Natural killer cell (primary cell): ENCODE measurements at regions not wholly inside any gene's neighbourhood (a gene's known extent, or its start where the extent isn't known, plus 50 kb on each side); places are given as distances from the start of the nearest gene placed in this dataset.

ENCODE experiments used
- ATAC-seq, 3 donors: fragments of 150-1000 bp in 2 of 3; fragments of 200-7000 bp in 1 of 3; cut with Tn5 transposase; 1 replicate in 1 of 3; 2 replicates in 2 of 3; pipeline ENCODE4 v1.10.0; 2021; ENCODE audit warnings: mild to moderate bottlenecking in 2 of 3, moderate library complexity in 2 of 3
- DNase-seq, 2 donors: peaks; one replicate each; pipeline versions ENCODE4 v3.0.0 to v3.0.0-alpha.2; 2013 to 2021; ENCODE audit warnings: mixed read lengths in 1 of 2
- H3K27ac ChIP-seq: one replicate; pipeline ENCODE4 v1.5.1; 2013; ENCODE audit warnings: mild to moderate bottlenecking, low read length
- H3K27me3 ChIP-seq: one replicate; pipeline ENCODE4 v1.6.1; 2013; ENCODE audit warnings: low read length; ENCODE audit not compliant: control insufficient read depth, insufficient read depth
- H3K36me3 ChIP-seq: one replicate; pipeline ENCODE4 v1.6.1; 2013; ENCODE audit warnings: low read length; ENCODE audit not compliant: control insufficient read depth, insufficient read depth
- H3K4me1 ChIP-seq: one replicate; pipeline ENCODE4 v1.6.1; 2013; ENCODE audit warnings: low read length; ENCODE audit not compliant: control insufficient read depth, insufficient read depth
- H3K4me3 ChIP-seq: one replicate; pipeline ENCODE4 v1.5.1; 2013; ENCODE audit warnings: low read length
- H3K9me3 ChIP-seq: one replicate; pipeline ENCODE4 v1.6.1; 2013; ENCODE audit warnings: low read length; ENCODE audit not compliant: control insufficient read depth, insufficient read depth
- H3K27ac Mint-ChIP-seq, 2 donors: one replicate each; pipeline ENCODE4 v1.8.0; 2022; ENCODE audit warnings: mild to moderate bottlenecking in 2 of 2, mixed read lengths in 2 of 2, moderate library complexity in 1 of 2
- H3K27me3 Mint-ChIP-seq, 2 donors: one replicate each; pipeline ENCODE4 v1.8.0; 2022; ENCODE audit warnings: low read depth in 2 of 2, mixed read lengths in 2 of 2
- H3K36me3 Mint-ChIP-seq: one replicate; pipeline ENCODE4 v1.8.0; 2022; ENCODE audit warnings: mixed read lengths
- H3K4me1 Mint-ChIP-seq, 2 donors: one replicate each; pipeline ENCODE4 v1.8.0; 2022; ENCODE audit warnings: mixed read lengths in 2 of 2
- H3K4me3 Mint-ChIP-seq: one replicate; pipeline ENCODE4 v1.8.0; 2022; ENCODE audit warnings: mild to moderate bottlenecking, moderate library complexity, mixed read lengths
- H3K9me3 Mint-ChIP-seq, 2 donors: one replicate each; pipeline ENCODE4 v1.8.0; 2022; ENCODE audit warnings: mixed read lengths in 2 of 2
- WGBS: methylation state at CpG from one replicate; pipeline ENCODE4 v1.1.7; 2013; ENCODE audit warnings: missing lambda C conversion rate; ENCODE audit not compliant: insufficient coverage; 5-methylcytosine and 5-hydroxymethylcytosine counted together
- intact Hi-C: fragments of 100-400 bp; cut with micrococcal nuclease; formaldehyde crosslinking; loops from one replicate; pipeline ENCODE4 v1.14.2; 2022
- TF ChIP-seq, protein P1 (sequence below): fragments of 200-600 bp; IDR thresholded peaks from one replicate; pipeline ENCODE4 v1.8.0; 2022; ENCODE audit warnings: antibody characterized with exemption

DNA sequence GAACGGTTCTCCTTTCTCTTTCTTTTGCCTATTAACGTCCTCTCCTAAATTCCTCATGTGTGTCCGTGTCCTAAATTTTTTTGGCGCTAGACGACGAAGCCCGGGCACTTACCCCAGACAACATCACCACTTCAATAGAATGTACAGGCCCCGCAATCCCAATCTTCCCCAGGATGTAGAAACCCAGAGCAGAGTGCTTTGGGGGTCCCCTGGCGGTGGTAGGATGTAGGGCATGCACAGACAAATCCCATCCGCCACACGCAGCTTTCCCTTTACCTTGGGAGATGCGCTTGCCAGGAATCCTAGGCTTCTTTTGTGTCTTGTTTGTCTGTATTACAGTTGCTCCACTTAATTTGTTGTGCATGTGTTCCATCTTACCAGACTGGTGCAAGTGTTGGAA is 417.3 kb upstream of the ARID1B start:
- Histone ChIP-seq H3K9me3 (no peaks in the 10 kb centered on the region), H3K36me3 (no peaks in the 10 kb centered on the region), H3K27me3 (no peaks in the 10 kb centered on the region), H3K27ac (no peak overlapping the region), H3K4me1 (no peaks in the 10 kb centered on the region), H3K4me3 (no peak overlapping the region)
- Mint-ChIP-seq H3K4me3 (no peak overlapping the region), H3K27ac (no peak overlapping the region), H3K4me1 (no peaks in the 10 kb centered on the region), H3K27me3 (peaks cover 9% of the 10 kb centered on the region in 2 donors), H3K9me3 (peaks cover 0 to 6% of the 10 kb centered on the region in 2 donors), H3K36me3 (no peaks in the 10 kb centered on the region)
- ATAC-seq: no peak
- WGBS: 97% methylated on average over 12 of the region's 12 CpGs
- intact Hi-C loops: no loop called here
- TF ChIP-seq, protein P1, sequence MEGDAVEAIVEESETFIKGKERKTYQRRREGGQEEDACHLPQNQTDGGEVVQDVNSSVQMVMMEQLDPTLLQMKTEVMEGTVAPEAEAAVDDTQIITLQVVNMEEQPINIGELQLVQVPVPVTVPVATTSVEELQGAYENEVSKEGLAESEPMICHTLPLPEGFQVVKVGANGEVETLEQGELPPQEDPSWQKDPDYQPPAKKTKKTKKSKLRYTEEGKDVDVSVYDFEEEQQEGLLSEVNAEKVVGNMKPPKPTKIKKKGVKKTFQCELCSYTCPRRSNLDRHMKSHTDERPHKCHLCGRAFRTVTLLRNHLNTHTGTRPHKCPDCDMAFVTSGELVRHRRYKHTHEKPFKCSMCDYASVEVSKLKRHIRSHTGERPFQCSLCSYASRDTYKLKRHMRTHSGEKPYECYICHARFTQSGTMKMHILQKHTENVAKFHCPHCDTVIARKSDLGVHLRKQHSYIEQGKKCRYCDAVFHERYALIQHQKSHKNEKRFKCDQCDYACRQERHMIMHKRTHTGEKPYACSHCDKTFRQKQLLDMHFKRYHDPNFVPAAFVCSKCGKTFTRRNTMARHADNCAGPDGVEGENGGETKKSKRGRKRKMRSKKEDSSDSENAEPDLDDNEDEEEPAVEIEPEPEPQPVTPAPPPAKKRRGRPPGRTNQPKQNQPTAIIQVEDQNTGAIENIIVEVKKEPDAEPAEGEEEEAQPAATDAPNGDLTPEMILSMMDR: no peak
- DNase-seq: no peak

DNA sequence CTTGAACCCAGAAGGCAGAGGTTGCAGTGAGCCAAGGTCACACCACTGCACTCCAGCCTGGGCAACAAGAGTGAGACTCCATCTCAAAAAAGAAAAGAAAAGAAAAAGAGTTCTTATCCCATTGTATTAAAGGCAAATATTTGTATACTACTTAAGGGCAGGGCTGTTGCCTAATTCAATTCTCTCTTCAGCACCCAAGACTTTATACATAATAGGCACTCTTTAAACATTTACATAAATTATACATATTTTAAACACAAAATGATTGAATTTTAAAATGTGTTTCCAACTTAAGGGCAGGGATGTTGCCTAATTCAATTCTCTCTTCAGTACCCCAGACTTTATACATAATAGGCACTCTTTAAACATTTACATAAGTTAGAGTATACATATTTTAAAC is 424.3 kb upstream of the ARID1B start:
- Histone ChIP-seq H3K27me3 (no peaks in the 10 kb centered on the region), H3K36me3 (no peaks in the 10 kb centered on the region), H3K9me3 (no peaks in the 10 kb centered on the region), H3K4me1 (no peaks in the 10 kb centered on the region), H3K4me3 (no peak overlapping the region), H3K27ac (no peak overlapping the region)
- DNase-seq (no peak), ATAC-seq (no peak)
- peaks cover 0 to 4% of the 10 kb centered on the region in 2 donors for H3K9me3 Mint-ChIP-seq
- peaks cover 11 to 20% of the 10 kb centered on the region in 2 donors for H3K27me3 Mint-ChIP-seq
- H3K4me3 Mint-ChIP-seq: no peak overlapping the region
- TF ChIP-seq, protein P1: no peak
- no peaks in the 10 kb centered on the region for H3K36me3 Mint-ChIP-seq
- no peaks in the 10 kb centered on the region for H3K4me1 Mint-ChIP-seq
- intact Hi-C loops: no loop called here
- H3K27ac Mint-ChIP-seq: no peak overlapping the region

DNA sequence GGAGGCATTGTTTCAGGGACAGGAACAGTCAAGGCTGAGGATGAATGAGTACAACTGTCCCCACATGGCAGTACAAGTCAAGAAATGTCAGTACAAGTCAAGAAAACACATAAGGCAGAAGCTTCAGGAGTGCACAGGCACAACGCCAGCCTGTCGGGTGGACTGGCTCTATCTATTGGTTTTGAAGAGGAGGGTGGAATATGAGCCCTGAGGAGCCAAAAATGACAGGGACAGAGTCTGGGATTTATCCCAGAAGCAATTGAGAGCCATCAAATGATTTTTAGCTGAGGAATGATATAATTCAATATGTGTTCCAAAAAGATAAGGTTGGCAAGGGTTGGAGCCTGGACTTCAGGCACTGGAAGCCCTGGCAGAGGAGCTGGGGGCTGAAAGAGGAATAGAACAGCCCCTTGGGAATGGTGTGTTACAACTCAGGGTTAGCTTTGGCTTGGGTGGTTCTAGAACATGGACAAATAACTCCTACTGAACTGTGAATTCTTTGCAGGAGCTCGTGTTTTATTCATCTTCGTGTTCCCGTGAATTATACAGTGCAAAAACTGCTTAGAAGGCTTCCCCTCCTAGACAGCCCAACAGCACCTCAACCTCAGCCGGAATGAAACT is 425.7 kb upstream of the ARID1B start:
- no peak for ATAC-seq
- Histone ChIP-seq H3K9me3 (no peaks in the 10 kb centered on the region), H3K36me3 (no peaks in the 10 kb centered on the region), H3K27ac (no peak overlapping the region), H3K27me3 (no peaks in the 10 kb centered on the region), H3K4me3 (no peak overlapping the region), H3K4me1 (no peaks in the 10 kb centered on the region)
- Mint-ChIP-seq H3K27me3 (peaks cover 7 to 20% of the 10 kb centered on the region in 2 donors), H3K27ac (no peak overlapping the region), H3K4me1 (no peaks in the 10 kb centered on the region), H3K36me3 (no peaks in the 10 kb centered on the region), H3K9me3 (no peaks in the 10 kb centered on the region), H3K4me3 (no peak overlapping the region)
- WGBS: 85% methylated on average over 6 of the region's 6 CpGs
- intact Hi-C loops: no loop called here
- TF ChIP-seq, protein P1: no peak
- DNase-seq: no peak

DNA sequence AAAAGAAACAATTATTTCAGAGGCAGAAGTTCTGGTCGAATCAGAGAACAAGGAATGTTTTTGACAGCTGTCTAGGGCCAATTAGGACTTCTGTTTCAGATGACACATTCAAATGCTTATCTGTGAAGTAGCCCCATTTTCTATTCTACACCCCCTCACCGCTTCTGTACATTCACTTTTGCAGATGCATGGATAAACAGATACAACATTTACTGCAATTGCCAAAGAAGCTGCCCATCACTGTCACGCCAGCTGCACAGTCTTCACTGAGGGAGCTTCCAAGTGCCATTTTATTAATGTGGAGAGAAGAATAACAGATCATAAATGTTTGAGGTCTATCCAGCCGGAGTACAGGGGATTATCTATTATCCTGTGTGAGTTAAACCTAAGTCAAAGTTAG is 426.8 kb upstream of the ARID1B start:
- intact Hi-C loops: no loop called here
- H3K36me3 ChIP-seq: no peaks in the 10 kb centered on the region
- H3K27ac ChIP-seq: no peak overlapping the region
- no peaks in the 10 kb centered on the region for H3K4me1 ChIP-seq
- H3K4me3 ChIP-seq: no peak overlapping the region
- TF ChIP-seq, protein P1: no peak
- ATAC-seq: no peak
- Mint-ChIP-seq H3K27ac (no peak overlapping the region), H3K36me3 (no peaks in the 10 kb centered on the region), H3K4me3 (no peak overlapping the region), H3K27me3 (peaks cover 7 to 20% of the 10 kb centered on the region in 2 donors), H3K4me1 (peaks cover 5% of the 10 kb centered on the region in 2 donors), H3K9me3 (no peaks in the 10 kb centered on the region)
- 88% methylated on average over 4 of the region's 4 CpGs for WGBS
- DNase-seq: no peak
- no peaks in the 10 kb centered on the region for H3K9me3 ChIP-seq
- no peaks in the 10 kb centered on the region for H3K27me3 ChIP-seq
